ENCODE measurements at regions not wholly inside any gene's neighbourhood (a gene's known extent, or its start where the extent isn't known, plus 50 kb on each side); places are given as distances from the start of the nearest gene placed in this dataset.

DNA sequence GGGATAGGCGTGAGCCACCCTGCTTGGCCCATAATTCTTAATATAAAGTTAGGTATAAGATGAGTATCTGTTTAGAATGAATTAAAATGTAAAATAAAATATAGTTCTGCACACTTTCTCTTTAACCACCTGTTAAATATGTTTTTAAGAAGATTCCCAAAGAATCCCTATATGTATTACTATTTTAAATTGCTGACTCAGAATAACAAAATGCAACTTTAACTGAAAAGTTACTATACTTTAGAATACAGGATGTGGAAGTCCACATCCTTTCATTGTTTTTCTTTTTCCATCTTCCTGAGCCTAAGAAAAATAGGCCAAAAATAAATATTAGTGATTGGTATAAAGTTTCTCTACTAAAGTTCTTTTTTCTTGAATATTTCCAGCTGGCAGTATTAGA lies 325.6 kb upstream of the EYS start:
- no peak for TF ChIP-seq CTCF (IDR thresholded peaks at IDR 0.05)
- TF ChIP-seq POLR2A (IDR thresholded peaks at IDR 0.05): no peak
